Medulla oblongata (tissue), 1 donor: ENCODE measurements at regions not wholly inside any gene's neighbourhood (a gene's known extent, or its start where the extent isn't known, plus 50 kb on each side); places are given as distances from the start of the nearest gene placed in this dataset.
"Not testable (repeated sequence)": the region's sequence is repeated elsewhere in the genome, so short reads cannot be mapped to it uniquely, and the experiment has no call there.

Source experiments
- DNase-seq: peaks from one replicate; pipeline ENCODE4 v3.0.0-alpha.2; 2015; ENCODE audit errors: extremely low spot score

GRCh38 chr6:80930376-80930775, 822.1 kb downstream of the TENT5A start:
- no peak for DNase-seq

GRCh38 chr6:80923816-80924215, 817.3 kb downstream of the BCKDHB start:
- DNase-seq, result no peak

DNA sequence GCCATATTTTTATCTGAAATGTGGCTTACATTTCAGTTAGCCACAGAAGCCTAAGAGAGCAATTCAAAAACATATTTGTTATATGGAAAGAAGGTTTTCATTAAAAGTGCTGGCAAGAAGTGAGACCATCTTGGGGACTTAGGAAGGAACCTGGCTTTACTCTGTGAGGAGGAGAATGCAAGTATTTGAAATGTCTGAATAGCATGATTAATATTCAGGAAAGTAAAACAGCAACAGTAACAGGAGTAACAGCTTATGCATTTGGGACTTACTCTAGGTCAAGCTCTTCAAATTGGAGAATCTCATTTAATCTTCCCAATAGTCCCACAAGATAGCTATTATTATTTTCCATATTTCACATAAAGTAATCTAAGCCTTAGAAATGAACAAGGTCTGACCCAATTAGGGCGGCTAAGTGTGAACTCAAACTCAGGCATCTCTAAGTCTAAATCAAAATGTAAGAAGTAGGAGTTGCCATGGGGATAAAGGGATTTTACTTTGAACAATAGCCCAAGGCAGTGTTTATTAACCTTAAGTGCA, 816.5 kb downstream of the BCKDHB start:
- DNase-seq, result no peak

GRCh38 chr6:80921861-80922460, 815.5 kb downstream of the BCKDHB start:
- no peak for DNase-seq

DNA sequence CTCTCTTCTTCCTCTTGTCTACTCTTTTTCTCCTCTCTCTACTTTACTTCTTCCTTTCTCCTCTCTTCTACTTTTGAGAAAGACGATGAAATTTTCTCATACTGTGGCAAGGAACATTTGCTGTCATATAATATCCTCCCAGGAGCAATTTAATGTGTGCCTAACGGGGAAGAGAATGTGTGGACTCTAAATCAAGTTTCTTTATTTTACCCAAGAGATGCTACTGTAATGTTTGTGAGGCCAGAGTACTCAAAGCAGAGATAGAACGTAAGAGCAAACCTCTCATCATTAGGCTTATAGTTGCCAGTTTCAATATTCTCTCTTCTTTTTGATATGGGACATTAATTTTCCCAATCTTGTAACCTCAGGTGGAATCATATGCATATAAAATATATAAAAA, 801.4 kb downstream of the BCKDHB start:
- no peak for DNase-seq

GRCh38 chr6:80903711-80904110, 797.2 kb downstream of the BCKDHB start:
- no peak for DNase-seq

- no peak for DNase-seq
These were observed 780.0 kb downstream of the BCKDHB start for GRCh38 chr6:80886475-80886874.

GRCh38 chr6:80872951-80873308, 766.5 kb downstream of the BCKDHB start:
- DNase-seq, result no peak

- peak; percentile 31 for DNase-seq
These were observed 765.9 kb downstream of the BCKDHB start for GRCh38 chr6:80872199-80872950.

DNA sequence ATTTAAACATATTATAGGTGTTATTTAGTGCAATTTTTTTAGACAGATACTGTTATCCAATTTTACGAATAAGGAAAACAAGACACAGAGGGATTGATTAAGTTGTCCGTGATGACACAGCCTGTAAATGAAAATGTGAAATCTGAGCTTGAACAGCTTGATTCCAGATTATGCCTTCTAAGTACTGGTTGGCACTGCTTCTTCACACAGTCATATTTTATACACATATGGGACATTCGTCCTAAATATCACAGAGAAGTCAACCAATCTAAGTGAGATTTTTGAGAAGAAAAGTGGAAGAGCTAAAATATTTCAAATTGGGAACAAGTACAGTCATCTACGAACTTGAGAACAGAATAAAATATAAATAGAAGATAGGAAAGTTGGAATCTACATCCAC, 756.3 kb downstream of the BCKDHB start:
- DNase-seq, result no peak

GRCh38 chr6:80860107-80860506, 753.6 kb downstream of the BCKDHB start:
- no peak for DNase-seq

DNA sequence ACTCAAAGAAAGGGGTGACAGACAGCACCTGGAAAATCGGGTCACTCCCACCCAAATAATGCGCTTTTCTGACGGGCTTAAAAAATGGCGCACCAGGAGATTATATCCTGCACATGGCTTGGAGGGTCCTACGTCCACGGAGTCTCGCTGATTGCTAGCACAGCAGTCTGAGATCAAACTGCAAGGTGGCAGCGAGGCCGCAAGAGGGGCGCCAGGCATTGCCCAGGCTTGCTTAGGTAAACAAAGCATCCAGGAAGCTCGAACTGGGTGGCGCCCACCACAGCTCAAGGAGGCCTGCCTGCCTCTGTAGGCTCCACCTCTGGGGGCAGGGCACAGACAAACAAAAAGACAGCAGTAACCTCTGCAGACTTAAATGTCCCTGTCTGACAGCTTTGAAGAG, 741.5 kb downstream of the BCKDHB start:
- DNase-seq, result not testable (repeated sequence)

GRCh38 chr6:80832337-80832736, 725.9 kb downstream of the BCKDHB start:
- DNase-seq, result no peak

DNA sequence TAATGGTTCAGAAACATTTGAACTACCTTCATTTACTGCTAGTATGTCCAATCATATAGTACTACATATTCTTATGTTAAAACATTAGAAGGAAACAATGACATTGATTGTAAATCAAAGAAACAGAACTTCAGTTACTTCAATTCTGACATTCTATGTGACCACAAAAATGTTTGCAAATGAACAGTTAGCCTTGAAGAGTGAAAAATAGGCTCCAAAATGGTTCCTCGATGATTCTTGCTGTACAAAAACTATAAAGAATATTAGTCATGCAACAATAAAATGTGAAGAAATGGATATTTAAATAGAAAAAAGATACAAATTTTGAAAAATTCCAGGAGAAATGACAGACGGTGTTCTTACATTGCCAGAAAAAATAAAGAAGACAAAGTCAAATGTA, 686.9 kb downstream of the BCKDHB start:
- no peak for DNase-seq

DNA sequence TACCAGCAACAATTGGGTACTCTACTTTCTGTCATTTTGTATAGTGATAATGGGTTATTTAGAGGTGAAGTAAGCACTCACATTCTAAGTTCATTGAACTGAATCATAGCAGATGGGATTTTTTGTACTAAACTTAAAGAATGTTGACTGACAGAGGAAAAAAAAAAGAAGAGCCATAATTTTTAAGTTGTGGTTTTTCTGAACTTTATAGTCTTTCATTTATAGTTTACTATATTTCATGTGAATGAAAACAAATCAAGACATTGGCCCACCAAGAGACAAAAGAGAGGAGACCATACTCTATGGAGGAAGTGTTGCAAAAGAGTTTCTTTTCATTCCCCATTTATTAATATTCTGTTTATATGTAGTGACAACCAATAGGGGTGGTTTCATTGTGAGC, 685.7 kb downstream of the BCKDHB start:
- DNase-seq, result no peak

- no peak for DNase-seq
These were observed 683.6 kb downstream of the BCKDHB start for GRCh38 chr6:80789912-80790570.

GRCh38 chr6:80783271-80783670, 676.8 kb downstream of the BCKDHB start:
- not testable (repeated sequence) for DNase-seq

DNA sequence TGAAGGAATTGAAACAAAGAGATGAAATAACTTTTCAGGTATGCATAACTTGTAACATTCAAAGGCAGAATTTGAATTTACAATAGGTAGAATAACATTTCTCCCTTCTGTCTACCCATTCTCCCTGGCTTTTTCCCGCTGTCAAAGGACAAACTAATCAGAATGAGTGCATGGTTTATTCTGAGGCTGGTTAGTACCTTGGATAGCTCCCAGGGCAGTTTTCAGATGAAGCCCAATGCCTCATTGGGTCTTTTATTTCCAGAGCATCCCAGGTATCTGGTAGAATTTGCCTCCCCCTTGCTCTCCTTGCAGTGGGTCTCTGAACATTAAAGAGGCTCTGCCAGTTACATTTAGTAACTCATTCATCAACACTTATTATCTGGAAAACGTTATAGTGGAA, 665.5 kb downstream of the BCKDHB start:
- DNase-seq, result no peak

GRCh38 chr6:80769106-80769505, 662.6 kb downstream of the BCKDHB start:
- no peak for DNase-seq

DNA sequence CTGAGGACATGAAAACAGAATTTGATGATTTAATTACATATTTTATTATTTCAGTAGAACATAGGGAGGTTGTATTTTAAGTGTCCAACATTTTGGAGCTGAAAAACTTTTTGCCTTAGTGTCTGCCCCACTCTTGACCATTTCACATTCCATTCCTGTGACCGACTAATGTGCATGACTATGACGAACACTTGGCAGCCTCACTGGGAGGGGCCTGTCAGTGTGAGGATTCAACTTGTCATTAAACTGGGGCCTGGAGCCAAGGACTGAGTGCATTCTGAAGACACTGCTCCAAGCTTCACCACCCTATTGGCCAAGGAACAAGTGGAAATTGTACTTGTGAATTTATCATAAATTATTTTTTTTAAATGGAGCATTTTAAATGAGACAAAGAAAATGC, 661.3 kb downstream of the BCKDHB start:
- DNase-seq, result peak; percentile 7

DNA sequence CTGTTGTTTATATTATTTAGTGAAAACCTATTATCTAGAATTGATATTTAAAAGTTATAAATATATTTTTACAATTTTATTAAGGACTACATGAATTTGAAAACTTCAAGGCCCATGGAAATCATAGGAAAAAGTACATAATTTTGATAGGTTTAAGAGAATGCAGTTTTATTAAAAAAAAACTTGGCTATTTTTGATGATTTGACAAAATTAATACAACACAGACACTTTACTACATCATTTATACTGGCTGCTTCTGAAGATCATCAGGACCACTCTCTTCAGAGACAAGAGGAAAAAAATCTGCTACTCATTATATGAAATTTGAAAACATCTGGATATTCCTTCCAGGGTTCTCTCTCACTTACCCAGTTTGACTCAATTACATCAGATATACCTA, 637.7 kb downstream of the BCKDHB start:
- DNase-seq, result no peak

- DNase-seq, result peak; percentile 12
These were observed 636.0 kb downstream of the BCKDHB start for GRCh38 chr6:80742481-80742880.

GRCh38 chr6:80733641-80734040, 627.2 kb downstream of the BCKDHB start:
- DNase-seq, result no peak
